ENCODE measurements at regions not wholly inside any gene's neighbourhood (a gene's known extent, or its start where the extent isn't known, plus 50 kb on each side); places are given as distances from the start of the nearest gene placed in this dataset.
A peak's percentile ranks its signal among the peaks of the same experiment; 100 is the strongest.

- H3K36me3 Mint-ChIP-seq (ENCODE audit: insufficient read depth, unreplicated experiment), result no peaks in the 10 kb centered on the region
- H3K27me3 Mint-ChIP-seq (ENCODE audit: insufficient read depth, unreplicated experiment), result no peaks in the 10 kb centered on the region
- H3K4me3 Mint-ChIP-seq (ENCODE audit: unreplicated experiment), result no peak overlapping the region
- DNase-seq (ENCODE audit: unreplicated experiment), result no peak
- POLR2A ChIA-PET, result no interaction called here
- TF ChIP-seq, protein P1, sequence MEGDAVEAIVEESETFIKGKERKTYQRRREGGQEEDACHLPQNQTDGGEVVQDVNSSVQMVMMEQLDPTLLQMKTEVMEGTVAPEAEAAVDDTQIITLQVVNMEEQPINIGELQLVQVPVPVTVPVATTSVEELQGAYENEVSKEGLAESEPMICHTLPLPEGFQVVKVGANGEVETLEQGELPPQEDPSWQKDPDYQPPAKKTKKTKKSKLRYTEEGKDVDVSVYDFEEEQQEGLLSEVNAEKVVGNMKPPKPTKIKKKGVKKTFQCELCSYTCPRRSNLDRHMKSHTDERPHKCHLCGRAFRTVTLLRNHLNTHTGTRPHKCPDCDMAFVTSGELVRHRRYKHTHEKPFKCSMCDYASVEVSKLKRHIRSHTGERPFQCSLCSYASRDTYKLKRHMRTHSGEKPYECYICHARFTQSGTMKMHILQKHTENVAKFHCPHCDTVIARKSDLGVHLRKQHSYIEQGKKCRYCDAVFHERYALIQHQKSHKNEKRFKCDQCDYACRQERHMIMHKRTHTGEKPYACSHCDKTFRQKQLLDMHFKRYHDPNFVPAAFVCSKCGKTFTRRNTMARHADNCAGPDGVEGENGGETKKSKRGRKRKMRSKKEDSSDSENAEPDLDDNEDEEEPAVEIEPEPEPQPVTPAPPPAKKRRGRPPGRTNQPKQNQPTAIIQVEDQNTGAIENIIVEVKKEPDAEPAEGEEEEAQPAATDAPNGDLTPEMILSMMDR (IDR thresholded peaks at IDR 0.05; ENCODE audit: unreplicated experiment), result no peak
- intact Hi-C loops (cut with micrococcal nuclease), result no loop called here
- H3K27ac Mint-ChIP-seq (ENCODE audit: low read depth, unreplicated experiment), result no peak overlapping the region
- BruUV-seq (replicated peaks), result no TSS peak
- H3K9me3 Mint-ChIP-seq (ENCODE audit: unreplicated experiment), result peaks cover 12% of the 10 kb centered on the region
- CTCF ChIA-PET, result interaction anchor here (0.7 to 0.8 kb wide), 3 partner anchors 11 to 182 kb away, joined by 3 read pairs; no protein-coding TSS in a partner anchor
- peaks cover 10% of the 10 kb centered on the region for H3K4me1 Mint-ChIP-seq (ENCODE audit: insufficient read depth, unreplicated experiment)
These were observed 183.2 kb upstream of the KYNU start for GRCh38 chr2:142694282-142694681.

DNA sequence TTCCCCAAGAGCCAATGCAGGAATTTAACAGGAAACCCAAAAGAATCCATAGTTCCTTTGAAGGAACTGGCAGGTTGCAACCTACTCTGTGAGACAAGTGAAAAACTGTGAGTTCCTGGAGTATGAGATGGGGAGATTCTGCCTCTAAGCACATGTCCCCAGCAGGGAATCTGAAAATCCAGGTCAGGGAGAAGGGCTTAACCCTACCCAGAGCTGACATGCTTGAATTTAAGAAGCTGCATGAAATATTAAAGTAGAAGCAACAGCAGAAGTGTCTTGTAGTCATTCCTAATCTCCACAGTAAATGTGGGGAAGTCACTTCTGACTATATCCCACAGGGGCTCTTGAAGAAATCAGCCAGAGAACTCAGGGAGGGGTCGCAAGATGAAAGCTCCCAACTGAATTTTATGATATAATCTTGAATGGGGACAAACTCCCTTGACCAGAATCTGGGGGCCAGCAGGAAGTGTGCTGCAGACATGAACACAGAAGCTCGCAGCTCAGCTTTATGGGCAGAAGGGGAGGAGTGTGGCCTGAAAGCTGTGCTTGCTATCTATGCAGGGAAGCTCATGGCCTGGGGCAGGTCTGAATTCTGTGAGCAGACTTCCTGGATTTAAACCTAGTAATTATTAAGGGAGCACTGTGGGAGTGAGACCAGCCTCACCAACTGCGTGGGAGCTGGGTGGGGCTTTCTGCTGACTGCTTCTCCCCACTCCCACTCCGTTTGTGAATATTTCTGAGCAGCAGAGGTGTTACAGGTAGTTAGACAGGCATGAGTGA is 184.1 kb upstream of the KYNU start:
- DNase-seq (ENCODE audit: unreplicated experiment), result no peak
- H3K27me3 Mint-ChIP-seq (ENCODE audit: insufficient read depth, unreplicated experiment), result no peaks in the 10 kb centered on the region
- intact Hi-C loops (cut with micrococcal nuclease), result no loop called here
- TF ChIP-seq, protein P1 (IDR thresholded peaks at IDR 0.05; ENCODE audit: unreplicated experiment), result no peak
- BruUV-seq (replicated peaks), result no TSS peak
- CTCF ChIA-PET, result interaction anchor here (0.7 to 1.3 kb wide), 3 partner anchors 10 to 278 kb away, joined by 3 to 4 read pairs (median 4); no protein-coding TSS in a partner anchor
- POLR2A ChIA-PET, result no interaction called here
- H3K9me3 Mint-ChIP-seq (ENCODE audit: unreplicated experiment), result peaks cover 11% of the 10 kb centered on the region
- H3K27ac Mint-ChIP-seq (ENCODE audit: low read depth, unreplicated experiment), result no peak overlapping the region
- H3K36me3 Mint-ChIP-seq (ENCODE audit: insufficient read depth, unreplicated experiment), result no peaks in the 10 kb centered on the region
- H3K4me3 Mint-ChIP-seq (ENCODE audit: unreplicated experiment), result no peak overlapping the region
- peaks cover 10% of the 10 kb centered on the region for H3K4me1 Mint-ChIP-seq (ENCODE audit: insufficient read depth, unreplicated experiment)

DNA sequence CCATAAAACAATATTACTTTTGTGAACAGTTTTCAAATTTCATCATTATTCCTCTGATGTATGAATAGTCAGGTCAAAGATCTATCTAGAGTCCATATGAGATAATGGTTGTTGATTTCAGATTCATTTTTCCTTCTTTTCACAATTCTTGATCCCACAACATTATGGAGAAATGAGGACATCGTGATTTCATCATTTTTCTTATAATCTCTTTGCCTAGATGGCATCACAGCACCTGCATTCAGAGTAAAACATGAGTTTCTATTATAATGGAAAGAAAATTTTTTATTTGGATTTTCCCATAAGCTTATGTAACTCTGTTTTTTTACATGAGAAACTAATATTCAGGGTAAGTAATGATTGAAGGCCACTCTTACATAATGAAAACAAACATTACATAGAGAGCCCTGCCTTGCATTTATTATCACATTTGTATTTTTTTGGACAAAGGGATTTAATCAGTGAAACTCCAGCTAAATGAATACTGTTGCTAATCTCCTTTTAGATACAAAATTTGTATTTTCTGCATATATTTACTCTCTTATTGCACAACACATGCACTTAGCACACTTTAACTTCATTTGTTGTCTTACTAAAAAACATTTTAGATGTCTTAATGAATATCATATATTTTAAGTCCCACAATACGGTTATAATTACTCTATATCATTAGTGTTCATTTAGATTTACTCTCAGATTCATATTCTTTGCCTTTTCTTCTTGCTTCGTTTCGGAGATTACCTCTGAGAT is 188.4 kb upstream of the KYNU start:
- CTCF ChIA-PET, result interaction anchor here (0.7 to 1.1 kb wide), 3 partner anchors 129 to 282 kb away, joined by 3 to 6 read pairs (median 3); no protein-coding TSS in a partner anchor
- Mint-ChIP-seq H3K27me3 (ENCODE audit: insufficient read depth, unreplicated experiment) (no peaks in the 10 kb centered on the region), H3K4me3 (ENCODE audit: unreplicated experiment) (no peak overlapping the region), H3K27ac (ENCODE audit: low read depth, unreplicated experiment) (no peak overlapping the region), H3K4me1 (ENCODE audit: insufficient read depth, unreplicated experiment) (no peaks in the 10 kb centered on the region), H3K36me3 (ENCODE audit: insufficient read depth, unreplicated experiment) (no peaks in the 10 kb centered on the region), H3K9me3 (ENCODE audit: unreplicated experiment) (no peaks in the 10 kb centered on the region)
- no TSS peak for BruUV-seq (replicated peaks)
- peak; percentile 16 for DNase-seq (ENCODE audit: unreplicated experiment)
- POLR2A ChIA-PET, result interaction anchor here (0.7 to 1.3 kb wide), 4 partner anchors 12 to 297 kb away, joined by 3 to 4 read pairs (median 3); no protein-coding TSS in a partner anchor
- TF ChIP-seq, protein P1 (IDR thresholded peaks at IDR 0.05; ENCODE audit: unreplicated experiment), result no peak
- intact Hi-C loops (cut with micrococcal nuclease), result no loop called here

GRCh38 chr2:142687509-142687908 is 190.0 kb upstream of the KYNU start:
- no peak for DNase-seq (ENCODE audit: unreplicated experiment)
- CTCF ChIA-PET, result interaction anchor here (1.1 to 1.9 kb wide), 4 partner anchors 22 to 302 kb away, joined by 3 to 10 read pairs (median 4); no protein-coding TSS in a partner anchor
- Mint-ChIP-seq H3K4me1 (ENCODE audit: insufficient read depth, unreplicated experiment) (peaks cover 7% of the 10 kb centered on the region), H3K9me3 (ENCODE audit: unreplicated experiment) (no peaks in the 10 kb centered on the region), H3K27me3 (ENCODE audit: insufficient read depth, unreplicated experiment) (no peaks in the 10 kb centered on the region), H3K27ac (ENCODE audit: low read depth, unreplicated experiment) (no peak overlapping the region), H3K36me3 (ENCODE audit: insufficient read depth, unreplicated experiment) (no peaks in the 10 kb centered on the region), H3K4me3 (ENCODE audit: unreplicated experiment) (no peak overlapping the region)
- intact Hi-C loops (cut with micrococcal nuclease), result no loop called here
- BruUV-seq (replicated peaks), result no TSS peak
- TF ChIP-seq, protein P1 (IDR thresholded peaks at IDR 0.05; ENCODE audit: unreplicated experiment), result no peak
- POLR2A ChIA-PET, result no interaction called here

Data from MCF 10A (cell line).